Cardiac fibroblast (primary cell): ENCODE measurements at regions not wholly inside any gene's neighbourhood (a gene's known extent, or its start where the extent isn't known, plus 50 kb on each side); places are given as distances from the start of the nearest gene placed in this dataset.

Experiments used
- DNase-seq, 2 donors: peaks; one replicate each; pipeline versions ENCODE4 v3.0.0 to v3.0.0-alpha.2; 2010; ENCODE audit warnings: low read depth in 2 of 2
- H3K4me3 ChIP-seq, 2 donors: replicated peaks in 1 of 2; 1 replicate in 1 of 2; 2 replicates in 1 of 2; pipeline ENCODE4 v1.5.1; 2011; ENCODE audit warnings: low read depth in 2 of 2, low read length in 2 of 2, mild to moderate bottlenecking in 2 of 2, moderate library complexity in 1 of 2
- CTCF ChIP-seq: IDR thresholded peaks from one replicate; pipeline ENCODE4 v1.5.1; 2011; ENCODE audit warnings: low read depth, mild to moderate bottlenecking, low read length, inconsistent platforms

GRCh38 chr6:133004304-133004884, 190.0 kb downstream of the RPS12 start:
- no peak for DNase-seq
- H3K4me3 ChIP-seq = no peak overlapping the region
- no peak for TF ChIP-seq CTCF

- no peak for DNase-seq
- TF ChIP-seq CTCF = no peak
- H3K4me3 ChIP-seq = no peak overlapping the region
These were observed 198.4 kb downstream of the RPS12 start for GRCh38 chr6:133012774-133013173.

- TF ChIP-seq CTCF = no peak
- H3K4me3 ChIP-seq = no peak overlapping the region
- DNase-seq = no peak
These were observed 202.3 kb downstream of the RPS12 start for GRCh38 chr6:133016631-133017030.

- TF ChIP-seq CTCF = no peak
- H3K4me3 ChIP-seq = no peak overlapping the region
- DNase-seq = peak in 1 of 2 donors; percentile 32
These were observed 203.2 kb downstream of the RPS12 start for GRCh38 chr6:133017581-133017980.

GRCh38 chr6:133026705-133027104, 212.3 kb downstream of the RPS12 start:
- TF ChIP-seq CTCF = no peak
- no peak overlapping the region for H3K4me3 ChIP-seq
- DNase-seq = no peak

GRCh38 chr6:133033263-133033662, 207.9 kb upstream of the EYA4 start:
- no peak overlapping the region for H3K4me3 ChIP-seq
- TF ChIP-seq CTCF = no peak
- DNase-seq = peak in 1 of 2 donors; percentile 1
